Right renal cortex interstitium (tissue), 3 donors: ENCODE measurements at regions not wholly inside any gene's neighbourhood (a gene's known extent, or its start where the extent isn't known, plus 50 kb on each side); places are given as distances from the start of the nearest gene placed in this dataset.

Experiments
- DNase-seq, 3 donors: peaks; one replicate each; pipeline ENCODE4 v3.0.0-alpha.2; 2013; ENCODE audit warnings: low read depth in 3 of 3, low spot score in 2 of 3

GRCh38 chr1:234752927-234753326 is 142.9 kb upstream of the IRF2BP2 start:
- DNase-seq, result no peak

- DNase-seq, result no peak
Measured at GRCh38 chr1:234751678-234752077, 141.7 kb upstream of the IRF2BP2 start.

- no peak for DNase-seq
Measured at GRCh38 chr1:234750922-234751627, 141.1 kb upstream of the IRF2BP2 start.

- no peak for DNase-seq
Measured at GRCh38 chr1:234748713-234749112, 138.7 kb upstream of the IRF2BP2 start.

- no peak for DNase-seq
Measured at GRCh38 chr1:234748066-234748465, 138.1 kb upstream of the IRF2BP2 start.

GRCh38 chr1:234746798-234747196 is 136.8 kb upstream of the IRF2BP2 start:
- DNase-seq, result no peak

- DNase-seq, result no peak
Measured at GRCh38 chr1:234745844-234746797, 136.1 kb upstream of the IRF2BP2 start.

GRCh38 chr1:234745276-234745675 is 135.3 kb upstream of the IRF2BP2 start:
- no peak for DNase-seq

GRCh38 chr1:234743791-234744611 is 134.0 kb upstream of the IRF2BP2 start:
- peak in 2 of 3 donors; percentile 74 to 85 for DNase-seq

GRCh38 chr1:234742622-234743021 is 132.6 kb upstream of the IRF2BP2 start:
- DNase-seq, result no peak

GRCh38 chr1:234737967-234738314 is 128.0 kb upstream of the IRF2BP2 start:
- no peak for DNase-seq

- DNase-seq, result no peak
Measured at GRCh38 chr1:234735916-234736315, 125.9 kb upstream of the IRF2BP2 start.

GRCh38 chr1:234735476-234735875 is 125.5 kb upstream of the IRF2BP2 start:
- DNase-seq, result no peak

GRCh38 chr1:234734869-234735268 is 124.9 kb upstream of the IRF2BP2 start:
- no peak for DNase-seq

- no peak for DNase-seq
Measured at GRCh38 chr1:234734412-234734835, 124.4 kb upstream of the IRF2BP2 start.

GRCh38 chr1:234733427-234733826 is 123.4 kb upstream of the IRF2BP2 start:
- DNase-seq, result no peak

GRCh38 chr1:234732671-234733390 is 122.9 kb upstream of the IRF2BP2 start:
- no peak for DNase-seq

- no peak for DNase-seq
Measured at GRCh38 chr1:234732260-234732659, 122.3 kb upstream of the IRF2BP2 start.

GRCh38 chr1:234731569-234732085 is 121.6 kb upstream of the IRF2BP2 start:
- DNase-seq, result no peak
